GM23338 (cell line): ENCODE measurements at regions not wholly inside any gene's neighbourhood (a gene's known extent, or its start where the extent isn't known, plus 50 kb on each side); places are given as distances from the start of the nearest gene placed in this dataset.

Source experiments
- ATAC-seq: fragments of 200-7000 bp; cut with Tn5 transposase; 3 replicates; pipeline ENCODE4 v1.9.1; 2020
- DNase-seq: peaks from one replicate; pipeline ENCODE4 v3.0.0-alpha.2; 2015; ENCODE audit warnings: low spot score
- H2AFZ ChIP-seq: fragments of 200-600 bp; sonication (generic); 2 replicates; pipeline ENCODE4 v1.8.0; 2016; ENCODE audit warnings: antibody characterized with exemption, mild to moderate bottlenecking, moderate library complexity
- H3F3A ChIP-seq: fragments of 200-600 bp; sonication (generic); replicated peaks from 2 replicates; pipeline ENCODE4 v1.8.0; 2017; ENCODE audit warnings: antibody characterized with exemption, mixed run types, low read depth
- H3K27ac ChIP-seq: fragments of 200-600 bp; sonication (generic); 2 replicates; pipeline ENCODE4 v1.6.1; 2016; ENCODE audit warnings: low read depth
- H3K27me3 ChIP-seq: fragments of 200-600 bp; sonication (generic); 2 replicates; pipeline ENCODE4 v1.8.0; 2016; ENCODE audit warnings: mild to moderate bottlenecking, mixed run types, moderate library complexity; ENCODE audit not compliant: insufficient read depth
- H3K36me3 ChIP-seq: fragments of 200-600 bp; sonication (generic); 2 replicates; pipeline ENCODE4 v1.8.0; 2016; ENCODE audit warnings: mild to moderate bottlenecking; ENCODE audit not compliant: insufficient read depth
- H3K4me1 ChIP-seq: fragments of 200-600 bp; sonication (generic); 2 replicates; pipeline ENCODE4 v1.8.0; 2016; ENCODE audit warnings: mild to moderate bottlenecking, moderate library complexity; ENCODE audit not compliant: insufficient read depth
- H3K4me2 ChIP-seq: fragments of 200-600 bp; sonication (generic); 2 replicates; pipeline ENCODE4 v1.7.1; 2017; ENCODE audit warnings: mixed run types
- H3K4me3 ChIP-seq: fragments of 200-600 bp; sonication (generic); 2 replicates; pipeline ENCODE4 v1.6.1; 2016; ENCODE audit warnings: mixed run types
- H3K79me2 ChIP-seq: fragments of 200-600 bp; sonication (generic); replicated peaks from 2 replicates; pipeline ENCODE4 v1.8.0; 2017; ENCODE audit warnings: mild to moderate bottlenecking; ENCODE audit not compliant: insufficient read depth
- H3K9me2 ChIP-seq: fragments of 200-600 bp; sonication (generic); 2 replicates; pipeline ENCODE4 v1.8.0; 2017; ENCODE audit not compliant: insufficient read depth
- H4K20me1 ChIP-seq: fragments of 200-600 bp; sonication (generic); replicated peaks from 2 replicates; pipeline ENCODE4 v1.8.0; 2017; ENCODE audit warnings: mild to moderate bottlenecking; ENCODE audit not compliant: insufficient read depth
- H3K27ac Mint-ChIP-seq: 2 replicates; pipeline ENCODE4 v1.8.0; 2020; ENCODE audit warnings: inconsistent platforms, mild to moderate bottlenecking, moderate library complexity, mixed read lengths
- H3K27me3 Mint-ChIP-seq: 3 replicates; pipeline ENCODE4 v1.8.0; 2022; ENCODE audit warnings: low read depth, mild to moderate bottlenecking, moderate library complexity, mixed read lengths, inconsistent platforms; ENCODE audit not compliant: insufficient read depth, poor library complexity
- H3K36me3 Mint-ChIP-seq: 3 replicates; pipeline ENCODE4 v1.8.0; 2021; ENCODE audit warnings: low read depth, mild to moderate bottlenecking, inconsistent platforms, moderate library complexity, mixed read lengths
- H3K4me1 Mint-ChIP-seq: 3 replicates; pipeline ENCODE4 v1.8.0; 2020; ENCODE audit warnings: mild to moderate bottlenecking, inconsistent platforms, mixed read lengths
- H3K4me3 Mint-ChIP-seq: 3 replicates; pipeline ENCODE4 v1.8.0; 2021; ENCODE audit warnings: moderate library complexity, mild to moderate bottlenecking, inconsistent platforms, mixed read lengths
- H3K9me3 Mint-ChIP-seq: 3 replicates; pipeline ENCODE4 v1.8.0; 2020; ENCODE audit warnings: moderate library complexity, mild to moderate bottlenecking, inconsistent platforms, mixed read lengths
- CREB1 ChIP-seq: fragments of 250-450 bp; sonication (Bioruptor Pico); IDR thresholded peaks from 2 replicates; pipeline ENCODE4 v1.5.0; 2020; ENCODE audit warnings: low read depth, mild to moderate bottlenecking, moderate library complexity
- EZH2 ChIP-seq: fragments of 200-600 bp; sonication (generic); IDR thresholded peaks from one replicate; pipeline ENCODE4 v1.8.0; 2017; ENCODE audit warnings: antibody characterized with exemption, mild to moderate bottlenecking, low read depth; ENCODE audit not compliant: unreplicated experiment
- EZH2phosphoT487 ChIP-seq: fragments of 200-600 bp; sonication (generic); IDR thresholded peaks from one replicate; pipeline ENCODE4 v1.8.1; 2018; ENCODE audit warnings: antibody characterized with exemption; ENCODE audit not compliant: unreplicated experiment
- JUNB ChIP-seq: IDR thresholded peaks from one replicate; pipeline ENCODE4 v1.6.1; 2016; ENCODE audit warnings: antibody characterized with exemption; ENCODE audit not compliant: unreplicated experiment
- NANOG ChIP-seq: IDR thresholded peaks from 2 replicates; pipeline ENCODE4 v1.6.1; 2016; ENCODE audit warnings: antibody characterized with exemption, borderline replicate concordance
- POLR2AphosphoS5 ChIP-seq: IDR thresholded peaks from 2 replicates; pipeline ENCODE4 v1.6.1; 2016; ENCODE audit warnings: antibody characterized with exemption, low read depth
- ZNF114 ChIP-seq: fragments of 250-450 bp; sonication (Bioruptor Pico); IDR thresholded peaks from 2 replicates; pipeline ENCODE4 v1.5.0; 2020; ENCODE audit warnings: mild to moderate bottlenecking, moderate library complexity
- TF ChIP-seq, protein P1 (sequence below): fragments of 250-450 bp; sonication (Bioruptor Pico); IDR thresholded peaks from 2 replicates; pipeline ENCODE4 v1.5.0; 2020; ENCODE audit warnings: mild to moderate bottlenecking, moderate library complexity
- TF ChIP-seq, protein P2 (sequence below), 2 experiments: fragments of 200-600 bp in 1 of 2; sonication (generic) in 1 of 2; conservative IDR thresholded peaks; 2 replicates each; pipeline versions ENCODE4 v1.5.1 to v1.6.1; 2016 to 2017; ENCODE audit warnings: antibody characterized with exemption in 2 of 2, low read depth in 2 of 2, mild to moderate bottlenecking in 2 of 2, moderate library complexity in 1 of 2
- TF ChIP-seq, protein P3 (sequence below): IDR thresholded peaks from 2 replicates; pipeline ENCODE4 v1.6.1; 2016; ENCODE audit warnings: antibody characterized with exemption
- TF ChIP-seq, protein P4 (sequence below): IDR thresholded peaks from one replicate; pipeline ENCODE4 v1.6.1; 2018; ENCODE audit warnings: antibody characterized with exemption; ENCODE audit not compliant: unreplicated experiment

DNA sequence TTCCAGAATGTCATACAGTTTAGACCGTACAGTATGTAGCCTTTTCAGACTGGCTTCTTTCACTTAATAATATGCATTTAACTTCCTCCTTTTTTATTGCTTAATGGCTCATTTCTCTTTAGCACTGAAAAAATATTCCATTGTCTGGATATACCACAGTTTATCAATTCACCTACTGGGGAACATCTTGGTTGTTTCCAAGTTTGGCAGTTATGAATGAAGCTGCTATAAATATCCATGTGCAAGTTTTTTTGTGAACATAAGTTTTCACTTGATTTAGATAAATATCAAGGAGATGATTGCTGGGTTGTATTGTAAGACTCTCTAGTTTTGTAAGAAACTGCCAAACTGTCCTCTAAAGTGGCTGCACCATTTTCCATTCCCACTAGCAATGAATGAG lies 375.5 kb downstream of the PCDH18 start (continued):
- TF ChIP-seq, protein P1, sequence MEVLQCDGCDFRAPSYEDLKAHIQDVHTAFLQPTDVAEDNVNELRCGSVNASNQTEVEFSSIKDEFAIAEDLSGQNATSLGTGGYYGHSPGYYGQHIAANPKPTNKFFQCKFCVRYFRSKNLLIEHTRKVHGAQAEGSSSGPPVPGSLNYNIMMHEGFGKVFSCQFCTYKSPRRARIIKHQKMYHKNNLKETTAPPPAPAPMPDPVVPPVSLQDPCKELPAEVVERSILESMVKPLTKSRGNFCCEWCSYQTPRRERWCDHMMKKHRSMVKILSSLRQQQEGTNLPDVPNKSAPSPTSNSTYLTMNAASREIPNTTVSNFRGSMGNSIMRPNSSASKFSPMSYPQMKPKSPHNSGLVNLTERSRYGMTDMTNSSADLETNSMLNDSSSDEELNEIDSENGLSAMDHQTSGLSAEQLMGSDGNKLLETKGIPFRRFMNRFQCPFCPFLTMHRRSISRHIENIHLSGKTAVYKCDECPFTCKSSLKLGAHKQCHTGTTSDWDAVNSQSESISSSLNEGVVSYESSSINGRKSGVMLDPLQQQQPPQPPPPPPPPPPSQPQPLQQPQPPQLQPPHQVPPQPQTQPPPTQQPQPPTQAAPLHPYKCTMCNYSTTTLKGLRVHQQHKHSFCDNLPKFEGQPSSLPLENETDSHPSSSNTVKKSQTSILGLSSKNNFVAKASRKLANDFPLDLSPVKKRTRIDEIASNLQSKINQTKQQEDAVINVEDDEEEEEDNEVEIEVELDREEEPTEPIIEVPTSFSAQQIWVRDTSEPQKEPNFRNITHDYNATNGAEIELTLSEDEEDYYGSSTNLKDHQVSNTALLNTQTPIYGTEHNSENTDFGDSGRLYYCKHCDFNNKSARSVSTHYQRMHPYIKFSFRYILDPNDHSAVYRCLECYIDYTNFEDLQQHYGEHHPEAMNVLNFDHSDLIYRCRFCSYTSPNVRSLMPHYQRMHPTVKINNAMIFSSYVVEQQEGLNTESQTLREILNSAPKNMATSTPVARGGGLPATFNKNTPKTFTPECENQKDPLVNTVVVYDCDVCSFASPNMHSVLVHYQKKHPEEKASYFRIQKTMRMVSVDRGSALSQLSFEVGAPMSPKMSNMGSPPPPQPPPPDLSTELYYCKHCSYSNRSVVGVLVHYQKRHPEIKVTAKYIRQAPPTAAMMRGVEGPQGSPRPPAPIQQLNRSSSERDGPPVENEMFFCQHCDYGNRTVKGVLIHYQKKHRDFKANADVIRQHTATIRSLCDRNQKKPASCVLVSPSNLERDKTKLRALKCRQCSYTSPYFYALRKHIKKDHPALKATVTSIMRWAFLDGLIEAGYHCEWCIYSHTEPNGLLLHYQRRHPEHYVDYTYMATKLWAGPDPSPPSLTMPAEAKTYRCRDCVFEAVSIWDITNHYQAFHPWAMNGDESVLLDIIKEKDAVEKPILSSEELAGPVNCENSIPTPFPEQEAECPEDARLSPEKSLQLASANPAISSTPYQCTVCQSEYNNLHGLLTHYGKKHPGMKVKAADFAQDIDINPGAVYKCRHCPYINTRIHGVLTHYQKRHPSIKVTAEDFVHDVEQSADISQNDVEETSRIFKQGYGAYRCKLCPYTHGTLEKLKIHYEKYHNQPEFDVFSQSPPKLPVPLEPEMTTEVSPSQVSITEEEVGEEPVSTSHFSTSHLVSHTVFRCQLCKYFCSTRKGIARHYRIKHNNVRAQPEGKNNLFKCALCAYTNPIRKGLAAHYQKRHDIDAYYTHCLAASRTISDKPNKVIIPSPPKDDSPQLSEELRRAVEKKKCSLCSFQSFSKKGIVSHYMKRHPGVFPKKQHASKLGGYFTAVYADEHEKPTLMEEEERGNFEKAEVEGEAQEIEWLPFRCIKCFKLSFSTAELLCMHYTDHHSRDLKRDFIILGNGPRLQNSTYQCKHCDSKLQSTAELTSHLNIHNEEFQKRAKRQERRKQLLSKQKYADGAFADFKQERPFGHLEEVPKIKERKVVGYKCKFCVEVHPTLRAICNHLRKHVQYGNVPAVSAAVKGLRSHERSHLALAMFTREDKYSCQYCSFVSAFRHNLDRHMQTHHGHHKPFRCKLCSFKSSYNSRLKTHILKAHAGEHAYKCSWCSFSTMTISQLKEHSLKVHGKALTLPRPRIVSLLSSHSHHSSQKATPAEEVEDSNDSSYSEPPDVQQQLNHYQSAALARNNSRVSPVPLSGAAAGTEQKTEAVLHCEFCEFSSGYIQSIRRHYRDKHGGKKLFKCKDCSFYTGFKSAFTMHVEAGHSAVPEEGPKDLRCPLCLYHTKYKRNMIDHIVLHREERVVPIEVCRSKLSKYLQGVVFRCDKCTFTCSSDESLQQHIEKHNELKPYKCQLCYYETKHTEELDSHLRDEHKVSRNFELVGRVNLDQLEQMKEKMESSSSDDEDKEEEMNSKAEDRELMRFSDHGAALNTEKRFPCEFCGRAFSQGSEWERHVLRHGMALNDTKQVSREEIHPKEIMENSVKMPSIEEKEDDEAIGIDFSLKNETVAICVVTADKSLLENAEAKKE, result no peak
- TF ChIP-seq, protein P2, sequence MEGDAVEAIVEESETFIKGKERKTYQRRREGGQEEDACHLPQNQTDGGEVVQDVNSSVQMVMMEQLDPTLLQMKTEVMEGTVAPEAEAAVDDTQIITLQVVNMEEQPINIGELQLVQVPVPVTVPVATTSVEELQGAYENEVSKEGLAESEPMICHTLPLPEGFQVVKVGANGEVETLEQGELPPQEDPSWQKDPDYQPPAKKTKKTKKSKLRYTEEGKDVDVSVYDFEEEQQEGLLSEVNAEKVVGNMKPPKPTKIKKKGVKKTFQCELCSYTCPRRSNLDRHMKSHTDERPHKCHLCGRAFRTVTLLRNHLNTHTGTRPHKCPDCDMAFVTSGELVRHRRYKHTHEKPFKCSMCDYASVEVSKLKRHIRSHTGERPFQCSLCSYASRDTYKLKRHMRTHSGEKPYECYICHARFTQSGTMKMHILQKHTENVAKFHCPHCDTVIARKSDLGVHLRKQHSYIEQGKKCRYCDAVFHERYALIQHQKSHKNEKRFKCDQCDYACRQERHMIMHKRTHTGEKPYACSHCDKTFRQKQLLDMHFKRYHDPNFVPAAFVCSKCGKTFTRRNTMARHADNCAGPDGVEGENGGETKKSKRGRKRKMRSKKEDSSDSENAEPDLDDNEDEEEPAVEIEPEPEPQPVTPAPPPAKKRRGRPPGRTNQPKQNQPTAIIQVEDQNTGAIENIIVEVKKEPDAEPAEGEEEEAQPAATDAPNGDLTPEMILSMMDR (conservative IDR thresholded peaks at IDR 0.05; ENCODE audit: low read depth in 2 of 2), result no peak
- no peak for TF ChIP-seq JUNB
- TF ChIP-seq, protein P3, sequence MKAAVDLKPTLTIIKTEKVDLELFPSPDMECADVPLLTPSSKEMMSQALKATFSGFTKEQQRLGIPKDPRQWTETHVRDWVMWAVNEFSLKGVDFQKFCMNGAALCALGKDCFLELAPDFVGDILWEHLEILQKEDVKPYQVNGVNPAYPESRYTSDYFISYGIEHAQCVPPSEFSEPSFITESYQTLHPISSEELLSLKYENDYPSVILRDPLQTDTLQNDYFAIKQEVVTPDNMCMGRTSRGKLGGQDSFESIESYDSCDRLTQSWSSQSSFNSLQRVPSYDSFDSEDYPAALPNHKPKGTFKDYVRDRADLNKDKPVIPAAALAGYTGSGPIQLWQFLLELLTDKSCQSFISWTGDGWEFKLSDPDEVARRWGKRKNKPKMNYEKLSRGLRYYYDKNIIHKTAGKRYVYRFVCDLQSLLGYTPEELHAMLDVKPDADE, result no peak

DNA sequence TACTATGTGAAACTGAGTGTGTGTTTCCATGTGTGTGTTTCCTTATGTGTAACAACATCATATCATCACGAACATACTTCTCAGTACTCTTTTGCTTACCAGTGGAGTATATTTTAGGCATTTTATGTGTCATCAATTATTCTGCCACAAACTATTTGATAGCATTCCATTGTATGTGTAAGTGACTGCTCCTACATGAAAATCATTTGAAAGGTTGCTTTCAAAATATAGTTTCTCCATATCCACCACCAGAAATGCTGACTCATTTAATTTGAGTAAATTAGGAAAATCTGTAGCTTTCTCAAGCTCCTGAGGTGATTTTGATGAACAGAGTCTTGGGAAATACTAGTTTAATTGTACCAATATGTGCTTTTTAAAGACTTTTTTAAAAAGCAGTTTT lies 376.2 kb downstream of the PCDH18 start:
- Histone ChIP-seq H3K4me2 (no peak overlapping the region), H3K4me3 (no peak overlapping the region), H3K27me3 (no peaks in the 10 kb centered on the region), H2AFZ (no peak overlapping the region), H4K20me1 (no peaks in the 10 kb centered on the region), H3K9me2 (no peaks in the 10 kb centered on the region), H3K36me3 (no peaks in the 10 kb centered on the region), H3K4me1 (no peaks in the 10 kb centered on the region), H3K27ac (no peak overlapping the region), H3F3A (no peaks in the 10 kb centered on the region), H3K79me2 (no peaks in the 10 kb centered on the region)
- no peaks in the 10 kb centered on the region for H3K4me1 Mint-ChIP-seq
- no peaks in the 10 kb centered on the region for H3K36me3 Mint-ChIP-seq
- no peak for ATAC-seq
- H3K9me3 Mint-ChIP-seq, result no peaks in the 10 kb centered on the region
- peak overlapping the region; percentile 66 for H3K27ac Mint-ChIP-seq
- no peak for DNase-seq
- H3K27me3 Mint-ChIP-seq, result no peaks in the 10 kb centered on the region
- H3K4me3 Mint-ChIP-seq, result no peak overlapping the region
- TF ChIP-seq NANOG, result no peak
- no peak for TF ChIP-seq EZH2phosphoT487
- TF ChIP-seq EZH2, result no peak
- TF ChIP-seq CREB1 (CRISPR knock-in tag), result no peak
- TF ChIP-seq, protein P2 (conservative IDR thresholded peaks at IDR 0.05; ENCODE audit: low read depth in 2 of 2), result no peak
- TF ChIP-seq POLR2AphosphoS5, result no peak
- TF ChIP-seq, protein P4, sequence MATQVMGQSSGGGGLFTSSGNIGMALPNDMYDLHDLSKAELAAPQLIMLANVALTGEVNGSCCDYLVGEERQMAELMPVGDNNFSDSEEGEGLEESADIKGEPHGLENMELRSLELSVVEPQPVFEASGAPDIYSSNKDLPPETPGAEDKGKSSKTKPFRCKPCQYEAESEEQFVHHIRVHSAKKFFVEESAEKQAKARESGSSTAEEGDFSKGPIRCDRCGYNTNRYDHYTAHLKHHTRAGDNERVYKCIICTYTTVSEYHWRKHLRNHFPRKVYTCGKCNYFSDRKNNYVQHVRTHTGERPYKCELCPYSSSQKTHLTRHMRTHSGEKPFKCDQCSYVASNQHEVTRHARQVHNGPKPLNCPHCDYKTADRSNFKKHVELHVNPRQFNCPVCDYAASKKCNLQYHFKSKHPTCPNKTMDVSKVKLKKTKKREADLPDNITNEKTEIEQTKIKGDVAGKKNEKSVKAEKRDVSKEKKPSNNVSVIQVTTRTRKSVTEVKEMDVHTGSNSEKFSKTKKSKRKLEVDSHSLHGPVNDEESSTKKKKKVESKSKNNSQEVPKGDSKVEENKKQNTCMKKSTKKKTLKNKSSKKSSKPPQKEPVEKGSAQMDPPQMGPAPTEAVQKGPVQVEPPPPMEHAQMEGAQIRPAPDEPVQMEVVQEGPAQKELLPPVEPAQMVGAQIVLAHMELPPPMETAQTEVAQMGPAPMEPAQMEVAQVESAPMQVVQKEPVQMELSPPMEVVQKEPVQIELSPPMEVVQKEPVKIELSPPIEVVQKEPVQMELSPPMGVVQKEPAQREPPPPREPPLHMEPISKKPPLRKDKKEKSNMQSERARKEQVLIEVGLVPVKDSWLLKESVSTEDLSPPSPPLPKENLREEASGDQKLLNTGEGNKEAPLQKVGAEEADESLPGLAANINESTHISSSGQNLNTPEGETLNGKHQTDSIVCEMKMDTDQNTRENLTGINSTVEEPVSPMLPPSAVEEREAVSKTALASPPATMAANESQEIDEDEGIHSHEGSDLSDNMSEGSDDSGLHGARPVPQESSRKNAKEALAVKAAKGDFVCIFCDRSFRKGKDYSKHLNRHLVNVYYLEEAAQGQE, result no peak
- TF ChIP-seq ZNF114 (CRISPR knock-in tag), result no peak
